ENCODE measurements at regions not wholly inside any gene's neighbourhood (a gene's known extent, or its start where the extent isn't known, plus 50 kb on each side); places are given as distances from the start of the nearest gene placed in this dataset.
"Not testable (repeated sequence)": the region's sequence is repeated elsewhere in the genome, so short reads cannot be mapped to it uniquely, and the experiment has no call there.

DNA sequence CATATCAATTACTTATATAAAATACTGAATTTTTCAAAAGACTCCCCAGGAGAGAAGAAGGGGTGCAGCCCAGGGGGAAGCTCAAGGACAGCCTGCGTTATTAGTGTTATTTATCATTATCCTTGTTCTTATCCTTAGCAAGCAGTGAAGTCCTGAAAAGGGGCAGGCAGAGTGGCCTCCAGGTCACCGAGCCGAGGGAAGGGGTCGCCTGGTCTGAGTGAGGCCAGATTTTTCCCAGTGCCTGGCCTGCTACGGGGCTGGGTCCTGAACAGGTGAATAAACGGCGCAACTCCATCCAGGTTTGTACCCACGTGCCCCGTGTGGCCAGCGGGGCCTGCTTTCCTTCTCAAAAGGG, 123.7 kb downstream of the BRD1 start:
- no peak overlapping the region for H3K4me3 Mint-ChIP-seq

DNA sequence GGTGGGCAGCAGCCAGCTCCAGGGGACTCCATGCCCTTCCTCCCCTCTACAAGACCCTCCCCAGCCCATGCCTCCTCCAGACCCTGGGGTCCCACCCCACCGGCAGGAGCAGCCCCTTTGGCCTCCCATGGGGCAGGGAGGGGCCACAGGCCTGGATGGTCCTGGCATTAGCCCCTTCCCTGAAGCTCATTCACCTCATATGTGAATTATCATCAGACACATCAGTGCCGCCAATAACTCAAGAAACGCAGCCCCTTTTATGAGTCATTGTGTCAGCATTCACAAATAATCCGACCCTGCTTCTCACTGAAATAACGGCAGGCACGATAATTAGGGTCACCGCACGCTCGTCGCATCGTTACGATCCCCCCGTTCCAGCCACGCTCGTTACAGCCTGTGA, 124.2 kb downstream of the BRD1 start:
- no peak overlapping the region for H3K27ac Mint-ChIP-seq
- H3K4me3 Mint-ChIP-seq = no peak overlapping the region
- no peaks in the 10 kb centered on the region for H3K36me3 Mint-ChIP-seq (ENCODE audit: low read depth)
- H3K9me3 Mint-ChIP-seq = peaks cover 8% of the 10 kb centered on the region
- peaks cover 42% of the 10 kb centered on the region for H3K27me3 Mint-ChIP-seq
- peaks cover 12% of the 10 kb centered on the region for H3K4me1 Mint-ChIP-seq (ENCODE audit: low read depth)
- DNase-seq = no peak

More for the DNA sequence above, 123.7 kb downstream of the BRD1 start:
- Mint-ChIP-seq H3K27me3 (peaks cover 46% of the 10 kb centered on the region), H3K36me3 (ENCODE audit: low read depth) (no peaks in the 10 kb centered on the region), H3K9me3 (peaks cover 8% of the 10 kb centered on the region), H3K4me1 (ENCODE audit: low read depth) (peaks cover 12% of the 10 kb centered on the region), H3K27ac (no peak overlapping the region)
- no peak for DNase-seq

DNA sequence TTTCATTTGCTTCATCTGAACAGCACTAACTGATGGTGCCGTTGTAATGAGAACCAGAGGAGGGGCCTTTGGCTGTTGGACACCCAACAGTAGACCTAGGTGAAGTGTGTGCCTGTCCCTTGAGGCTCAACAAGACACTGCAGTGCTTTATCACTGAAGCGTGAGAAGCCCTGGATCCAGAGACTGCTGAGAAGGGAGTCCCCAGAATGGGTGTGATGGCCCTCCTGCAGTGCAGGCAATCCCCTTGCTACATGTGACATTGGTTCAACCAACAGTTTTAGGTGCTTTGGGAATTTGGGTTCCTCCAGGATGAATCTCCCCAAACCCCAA, 125.6 kb downstream of the BRD1 start:
- H3K9me3 Mint-ChIP-seq = peaks cover 14% of the 10 kb centered on the region
- peaks cover 38% of the 10 kb centered on the region for H3K27me3 Mint-ChIP-seq
- H3K36me3 Mint-ChIP-seq (ENCODE audit: low read depth) = no peaks in the 10 kb centered on the region
- H3K4me1 Mint-ChIP-seq (ENCODE audit: low read depth) = peaks cover 12% of the 10 kb centered on the region
- DNase-seq = peak; percentile 8
- no peak overlapping the region for H3K27ac Mint-ChIP-seq
- no peak overlapping the region for H3K4me3 Mint-ChIP-seq

DNA sequence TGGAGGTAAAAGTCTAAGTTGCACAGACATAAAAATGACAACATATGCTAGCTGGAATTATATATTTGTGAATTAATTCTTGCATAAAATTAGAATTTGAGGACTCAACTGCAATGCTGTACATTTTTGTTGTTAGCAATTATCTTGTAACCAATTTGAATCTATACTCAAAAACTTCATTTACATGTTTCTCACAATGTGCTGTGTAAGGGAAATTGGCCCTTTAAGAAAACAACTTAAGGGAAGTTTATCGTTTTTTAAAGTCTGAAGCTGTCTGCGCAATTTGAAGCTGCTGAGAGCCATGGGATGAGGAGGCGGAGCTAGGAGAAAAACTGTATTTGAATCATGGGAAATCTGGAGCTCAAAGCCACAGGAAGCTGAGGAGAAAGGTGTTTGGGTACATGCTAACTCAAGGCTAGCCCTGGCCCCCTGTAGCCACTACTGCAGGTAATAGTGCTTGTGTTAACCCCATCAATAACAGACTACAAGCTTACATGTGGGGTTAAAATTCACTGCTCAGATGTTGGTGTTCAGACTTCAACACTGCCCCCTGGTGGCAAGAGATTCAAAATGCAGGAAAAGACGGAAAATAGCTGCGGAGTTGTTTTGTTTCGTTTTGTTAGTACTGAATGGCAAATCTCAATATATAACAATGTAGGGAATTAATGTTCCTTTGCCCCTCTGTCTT, 126.1 kb downstream of the BRD1 start:
- H3K27ac Mint-ChIP-seq = no peak overlapping the region
- H3K4me1 Mint-ChIP-seq (ENCODE audit: low read depth) = peaks cover 12% of the 10 kb centered on the region
- DNase-seq = peak; percentile 16
- H3K36me3 Mint-ChIP-seq (ENCODE audit: low read depth) = no peaks in the 10 kb centered on the region
- peaks cover 16% of the 10 kb centered on the region for H3K9me3 Mint-ChIP-seq
- H3K27me3 Mint-ChIP-seq = peaks cover 34% of the 10 kb centered on the region
- H3K4me3 Mint-ChIP-seq = no peak overlapping the region

DNA sequence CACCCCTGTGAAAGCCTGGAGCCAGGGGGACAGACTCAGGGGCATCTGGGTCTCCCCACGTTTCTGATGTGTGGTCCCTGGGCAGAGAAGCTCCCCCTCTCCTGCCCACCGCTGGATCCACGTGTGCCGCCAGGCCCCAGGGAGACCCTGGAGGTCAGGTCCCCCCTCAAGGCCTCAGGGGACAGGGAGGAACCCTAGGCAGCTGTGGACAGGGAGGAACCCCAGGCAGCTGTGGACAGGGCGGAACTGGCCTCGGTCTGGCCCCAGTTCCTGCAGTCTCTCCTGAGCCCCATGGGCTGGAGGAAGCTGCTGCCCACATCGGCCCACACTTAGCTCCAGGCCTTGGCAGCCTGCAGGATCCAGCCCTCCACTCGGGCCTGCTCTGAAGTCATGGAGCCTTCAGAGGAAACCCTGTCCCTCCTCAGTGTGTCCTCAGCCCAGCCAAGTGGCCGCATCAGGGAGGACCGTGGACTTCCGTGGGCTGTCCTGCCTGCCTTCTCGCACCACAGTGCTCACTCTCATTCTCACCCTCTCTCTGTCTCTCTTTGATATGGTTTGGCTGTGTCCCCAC, 127.7 kb downstream of the BRD1 start:
- H3K27ac Mint-ChIP-seq = no peak overlapping the region
- peaks cover 18% of the 10 kb centered on the region for H3K9me3 Mint-ChIP-seq
- H3K36me3 Mint-ChIP-seq (ENCODE audit: low read depth) = no peaks in the 10 kb centered on the region
- DNase-seq = no peak
- H3K27me3 Mint-ChIP-seq = peaks cover 23% of the 10 kb centered on the region
- H3K4me1 Mint-ChIP-seq (ENCODE audit: low read depth) = peaks cover 2% of the 10 kb centered on the region
- no peak overlapping the region for H3K4me3 Mint-ChIP-seq

DNA sequence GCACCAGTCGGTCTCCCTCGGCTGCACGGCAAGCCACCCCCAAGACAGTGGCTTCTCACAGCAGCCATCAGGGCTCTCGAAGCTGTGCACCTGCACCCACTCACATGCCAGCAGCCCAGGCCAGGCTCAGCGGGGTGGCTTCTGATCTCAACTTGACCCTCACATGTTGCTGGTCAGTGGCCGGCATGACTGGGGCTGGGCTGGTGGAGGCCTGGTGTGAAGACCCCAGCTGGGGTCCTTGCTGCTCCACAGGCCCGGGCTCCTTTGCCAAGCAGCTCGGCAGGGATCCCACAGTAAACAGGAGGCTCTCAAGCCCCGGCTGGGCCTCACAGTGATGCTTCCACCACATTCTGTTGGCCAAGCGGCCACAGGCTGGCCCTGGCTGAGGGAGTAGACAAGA, 128.2 kb downstream of the BRD1 start:
- Mint-ChIP-seq H3K4me3 (no peak overlapping the region), H3K27me3 (peaks cover 21% of the 10 kb centered on the region), H3K9me3 (peaks cover 18% of the 10 kb centered on the region), H3K4me1 (ENCODE audit: low read depth) (no peaks in the 10 kb centered on the region), H3K36me3 (ENCODE audit: low read depth) (no peaks in the 10 kb centered on the region), H3K27ac (no peak overlapping the region)
- no peak for DNase-seq

DNA sequence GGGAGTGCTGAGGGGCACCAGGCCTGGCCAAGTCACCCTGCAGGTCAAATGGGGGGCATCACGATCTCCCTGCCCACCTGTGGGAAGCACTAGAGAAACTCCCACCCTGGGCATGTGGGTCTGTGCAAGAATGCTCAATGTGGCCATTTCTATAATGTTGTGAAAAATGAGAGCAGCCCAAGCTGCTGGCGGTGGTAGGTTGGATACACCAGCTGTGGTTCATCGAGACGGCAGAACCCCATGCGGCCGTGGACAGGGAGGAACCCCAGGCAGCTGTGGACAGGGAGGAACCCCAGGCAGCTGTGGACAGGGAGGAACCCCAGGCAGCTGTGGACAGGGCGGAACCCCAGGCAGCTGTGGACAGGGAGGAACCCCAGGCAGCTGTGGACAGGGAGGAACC, 129.1 kb downstream of the BRD1 start:
- H3K9me3 Mint-ChIP-seq = peaks cover 18% of the 10 kb centered on the region
- not testable (repeated sequence) for H3K4me1 Mint-ChIP-seq (ENCODE audit: low read depth); H3K27ac Mint-ChIP-seq; H3K36me3 Mint-ChIP-seq (ENCODE audit: low read depth); H3K4me3 Mint-ChIP-seq
- H3K27me3 Mint-ChIP-seq = peaks cover 15% of the 10 kb centered on the region
- DNase-seq = peak; percentile 7

DNA sequence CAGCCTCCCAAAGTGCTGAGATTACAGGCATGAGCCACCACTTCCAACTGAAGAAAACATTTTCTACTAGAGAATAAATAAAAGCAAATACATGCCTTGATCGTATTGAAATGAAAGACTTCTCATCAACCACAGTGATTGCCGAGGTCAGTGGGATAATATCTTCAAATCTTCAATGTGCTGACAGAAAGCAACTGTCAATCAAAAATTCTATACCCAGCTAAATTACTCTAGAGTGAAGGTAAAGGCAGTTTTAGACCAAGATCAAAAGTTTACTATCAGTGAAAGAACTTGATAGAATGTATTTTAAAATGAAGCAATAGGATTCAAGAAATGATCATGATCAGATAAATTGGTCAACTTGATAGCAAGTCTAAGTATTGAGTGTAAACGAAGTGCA, 130.6 kb downstream of the BRD1 start:
- Mint-ChIP-seq H3K9me3 (peaks cover 16% of the 10 kb centered on the region), H3K4me3 (no peak overlapping the region), H3K27me3 (peaks cover 8% of the 10 kb centered on the region), H3K27ac (no peak overlapping the region), H3K4me1 (ENCODE audit: low read depth) (peaks cover 5% of the 10 kb centered on the region), H3K36me3 (ENCODE audit: low read depth) (no peaks in the 10 kb centered on the region)
- no peak for DNase-seq

DNA sequence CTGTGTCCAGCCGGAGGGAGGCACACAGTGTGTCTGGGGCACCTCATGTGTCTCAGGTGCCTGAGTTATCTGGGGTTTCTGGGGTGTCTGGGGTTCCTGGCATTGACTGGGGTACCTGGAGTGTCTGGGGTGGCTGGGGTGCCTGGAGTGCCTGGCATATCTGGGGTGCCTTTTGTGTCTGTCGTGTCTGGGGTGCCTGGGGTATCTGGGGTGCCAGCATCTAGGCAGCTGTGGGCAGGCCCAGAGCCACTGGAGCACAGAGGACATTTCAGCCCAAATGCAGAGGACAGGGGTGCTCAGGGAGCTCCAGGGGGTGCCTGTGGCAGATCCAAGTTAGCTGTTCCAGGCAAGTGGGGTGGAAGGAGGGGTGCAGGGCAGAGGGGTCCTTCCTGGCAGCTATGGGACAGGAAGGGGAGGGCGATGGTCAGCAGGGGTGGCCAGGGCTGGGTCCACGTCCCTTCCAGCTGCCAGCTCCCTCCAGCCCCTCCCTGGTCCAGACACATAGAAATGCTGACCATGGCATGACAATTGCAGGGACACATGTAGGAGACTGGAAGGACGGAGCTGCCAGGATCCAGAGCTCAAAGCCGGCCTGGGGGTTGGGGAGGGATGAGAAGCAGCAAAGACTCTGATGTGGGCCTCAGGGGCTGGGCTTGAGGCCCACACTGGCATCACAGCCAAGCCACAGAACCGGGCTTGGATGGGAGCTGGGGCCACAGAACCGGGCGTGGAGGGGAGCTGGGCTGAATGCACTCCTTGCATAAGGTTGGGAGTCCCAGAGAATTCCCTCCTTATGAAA, 133.0 kb downstream of the BRD1 start:
- peaks cover 5% of the 10 kb centered on the region for H3K4me1 Mint-ChIP-seq (ENCODE audit: low read depth)
- H3K27me3 Mint-ChIP-seq = no peaks in the 10 kb centered on the region
- H3K36me3 Mint-ChIP-seq (ENCODE audit: low read depth) = no peaks in the 10 kb centered on the region
- H3K9me3 Mint-ChIP-seq = peaks cover 11% of the 10 kb centered on the region
- no peak overlapping the region for H3K4me3 Mint-ChIP-seq
- H3K27ac Mint-ChIP-seq = no peak overlapping the region
- DNase-seq = no peak

DNA sequence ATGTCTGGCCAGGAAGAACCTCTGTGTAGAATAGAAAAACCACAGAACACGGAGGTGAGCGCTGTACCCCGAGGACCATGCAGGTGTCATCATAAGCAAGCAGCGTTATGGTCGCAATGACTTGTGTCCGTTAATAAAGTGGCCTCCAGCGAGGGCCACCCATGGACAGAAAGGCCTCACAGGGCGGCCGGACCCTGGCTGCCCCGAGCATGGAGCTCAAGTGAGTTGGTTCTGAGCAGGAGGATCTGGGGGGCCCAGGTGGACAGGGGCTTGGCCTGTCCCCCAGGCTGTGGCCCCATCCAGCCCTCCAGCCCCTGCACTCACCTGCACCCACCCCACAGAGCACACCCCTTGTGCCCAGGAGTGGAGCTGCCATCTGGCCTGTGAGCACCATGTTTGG, 133.8 kb downstream of the BRD1 start:
- H3K4me3 Mint-ChIP-seq = no peak overlapping the region
- DNase-seq = no peak
- no peaks in the 10 kb centered on the region for H3K36me3 Mint-ChIP-seq (ENCODE audit: low read depth)
- H3K9me3 Mint-ChIP-seq = peaks cover 11% of the 10 kb centered on the region
- H3K27me3 Mint-ChIP-seq = peaks cover 5% of the 10 kb centered on the region
- H3K27ac Mint-ChIP-seq = no peak overlapping the region
- peaks cover 5% of the 10 kb centered on the region for H3K4me1 Mint-ChIP-seq (ENCODE audit: low read depth)

DNA sequence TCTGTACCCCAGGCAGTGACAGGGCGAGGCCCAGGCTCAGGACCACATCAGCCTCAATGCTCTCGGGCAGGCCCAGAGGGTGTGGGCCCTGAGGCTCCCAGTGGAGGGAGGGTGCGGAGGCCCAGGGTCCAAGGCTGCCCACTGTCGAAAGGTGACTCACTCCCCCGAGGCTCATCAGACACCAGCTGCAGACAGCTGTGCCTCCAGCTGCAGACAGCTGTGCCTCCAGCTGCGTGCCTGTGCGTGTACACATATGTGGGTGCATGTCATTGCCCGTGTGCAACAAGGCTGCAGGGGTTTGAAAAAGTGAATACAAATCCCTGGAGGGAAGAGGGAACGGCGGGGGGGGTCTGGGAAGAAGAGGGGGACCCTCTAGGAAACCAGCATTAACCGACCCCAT, 134.3 kb downstream of the BRD1 start:
- no peak for DNase-seq
- Mint-ChIP-seq H3K27ac (no peak overlapping the region), H3K9me3 (peaks cover 11% of the 10 kb centered on the region), H3K27me3 (peaks cover 8% of the 10 kb centered on the region), H3K4me3 (no peak overlapping the region), H3K4me1 (ENCODE audit: low read depth) (peaks cover 5% of the 10 kb centered on the region), H3K36me3 (ENCODE audit: low read depth) (no peaks in the 10 kb centered on the region)

DNA sequence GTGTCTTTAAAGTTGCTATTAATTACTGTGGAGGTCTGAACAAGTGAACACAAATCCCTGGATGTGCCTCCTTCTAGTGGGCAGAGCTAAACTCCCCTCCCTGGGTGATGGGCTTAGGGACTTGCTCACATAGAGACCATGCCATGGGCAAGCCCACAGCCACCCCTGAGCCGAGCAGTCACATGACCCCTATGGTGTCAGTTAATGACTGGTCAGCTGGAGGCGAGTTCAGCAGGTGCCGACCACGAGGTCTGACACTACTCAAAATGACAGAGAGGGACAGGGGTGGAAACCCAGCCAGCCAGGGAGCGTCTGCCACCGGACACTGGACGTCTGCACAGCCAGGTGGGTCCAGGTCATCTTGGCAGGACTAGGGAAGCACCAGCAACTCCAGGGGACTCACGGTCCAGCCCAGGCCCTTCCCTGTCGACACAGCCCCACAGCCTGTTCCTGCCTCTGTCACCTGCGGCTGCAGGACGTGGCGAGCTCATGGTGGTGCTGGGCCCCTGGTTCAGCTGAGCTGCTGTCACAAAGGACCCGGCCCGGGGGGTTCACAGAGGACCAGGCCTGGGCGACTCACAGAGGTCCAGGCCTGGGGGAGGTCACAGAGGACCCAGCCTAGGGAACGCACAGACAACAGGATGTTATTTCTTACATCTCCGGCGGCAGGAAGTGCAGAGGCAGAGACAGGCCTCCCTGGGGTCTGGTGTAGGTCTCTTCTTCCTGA, 135.0 kb downstream of the BRD1 start:
- Mint-ChIP-seq H3K27ac (no peak overlapping the region), H3K9me3 (peaks cover 10% of the 10 kb centered on the region)

DNA sequence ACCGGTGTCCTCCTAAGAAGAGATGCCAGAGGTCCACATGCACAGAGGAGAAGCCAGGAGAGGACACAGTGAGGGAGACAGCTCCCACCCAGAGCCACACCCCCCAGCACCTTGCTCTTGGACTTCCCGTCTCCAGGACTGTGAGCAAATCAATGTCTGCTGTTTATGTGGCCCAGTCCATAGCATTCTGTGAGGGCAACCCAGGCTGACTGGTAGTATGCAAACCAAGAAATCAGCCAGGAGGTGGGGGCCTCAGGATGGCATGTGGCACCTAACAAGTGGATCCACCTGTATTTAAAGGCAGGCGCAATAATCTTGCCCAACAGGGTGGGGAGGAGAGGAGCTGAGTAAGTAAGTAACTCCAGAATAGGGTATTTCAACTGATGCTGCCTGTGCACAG, 136.4 kb downstream of the BRD1 start:
- no peak for DNase-seq
- H3K36me3 Mint-ChIP-seq (ENCODE audit: low read depth) = no peaks in the 10 kb centered on the region
- H3K4me3 Mint-ChIP-seq = no peak overlapping the region

More for the DNA sequence above, 135.0 kb downstream of the BRD1 start:
- no peaks in the 10 kb centered on the region for H3K36me3 Mint-ChIP-seq (ENCODE audit: low read depth)
- peaks cover 8% of the 10 kb centered on the region for H3K27me3 Mint-ChIP-seq
- H3K4me1 Mint-ChIP-seq (ENCODE audit: low read depth) = peaks cover 5% of the 10 kb centered on the region
- H3K4me3 Mint-ChIP-seq = no peak overlapping the region
- no peak for DNase-seq

DNA sequence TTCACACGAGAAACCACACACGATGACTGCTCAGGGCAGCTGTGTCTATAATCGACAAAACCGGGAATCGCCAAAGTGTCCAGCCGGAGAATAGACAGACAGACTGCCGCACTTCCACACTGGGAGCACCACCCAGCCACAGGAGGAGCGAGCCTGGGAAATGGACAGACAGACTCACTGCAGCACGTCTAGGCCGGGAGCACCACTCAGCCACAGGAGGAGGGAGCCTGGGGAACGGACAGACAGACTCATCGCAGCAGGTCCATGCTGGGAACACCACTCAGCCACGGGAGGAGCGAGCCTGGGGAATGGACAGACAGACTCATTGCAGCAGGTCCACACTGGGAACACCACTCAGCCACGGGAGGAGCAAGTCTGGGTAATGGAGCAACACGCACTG, 137.2 kb downstream of the BRD1 start:
- H3K27ac Mint-ChIP-seq = no peak overlapping the region
- H3K4me3 Mint-ChIP-seq = no peak overlapping the region
- no peaks in the 10 kb centered on the region for H3K9me3 Mint-ChIP-seq
- no peak for DNase-seq
- H3K4me1 Mint-ChIP-seq (ENCODE audit: low read depth) = peaks cover 5% of the 10 kb centered on the region
- peaks cover 8% of the 10 kb centered on the region for H3K27me3 Mint-ChIP-seq
- H3K36me3 Mint-ChIP-seq (ENCODE audit: low read depth) = no peaks in the 10 kb centered on the region

More for the DNA sequence above, 136.4 kb downstream of the BRD1 start:
- Mint-ChIP-seq H3K27me3 (peaks cover 8% of the 10 kb centered on the region), H3K4me1 (ENCODE audit: low read depth) (peaks cover 5% of the 10 kb centered on the region), H3K27ac (no peak overlapping the region), H3K9me3 (no peaks in the 10 kb centered on the region)

DNA sequence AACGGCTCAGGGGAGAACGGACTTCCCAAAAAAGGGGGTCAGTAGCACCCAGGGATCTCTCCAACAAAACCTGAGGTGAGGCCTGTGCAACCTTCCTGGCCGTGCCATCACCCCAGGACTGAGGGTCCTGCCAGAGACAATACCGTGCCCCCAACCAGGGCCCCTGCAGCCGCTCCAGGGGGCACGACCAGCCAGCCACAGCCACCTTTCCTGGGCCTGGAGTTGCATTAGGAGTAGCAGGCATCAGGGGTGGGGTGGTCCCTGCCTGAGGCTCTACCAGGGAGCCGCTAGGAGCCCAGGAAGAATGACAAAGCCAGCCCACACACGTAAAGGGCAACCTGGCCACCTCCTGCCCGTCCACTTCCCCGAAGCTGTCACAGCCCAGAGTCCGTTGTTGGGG, 137.8 kb downstream of the BRD1 start:
- no peaks in the 10 kb centered on the region for H3K36me3 Mint-ChIP-seq (ENCODE audit: low read depth)
- DNase-seq = no peak
- no peaks in the 10 kb centered on the region for H3K9me3 Mint-ChIP-seq
- H3K4me1 Mint-ChIP-seq (ENCODE audit: low read depth) = peaks cover 5% of the 10 kb centered on the region
- H3K4me3 Mint-ChIP-seq = no peak overlapping the region
- peaks cover 8% of the 10 kb centered on the region for H3K27me3 Mint-ChIP-seq
- no peak overlapping the region for H3K27ac Mint-ChIP-seq

Data from activated T-cell treated with anti-CD3 and anti-CD28 coated beads, Interleukin-2, amount 50 U/mL, for 24 hours (primary cell).